K562 (cell line): ENCODE measurements at regions not wholly inside any gene's neighbourhood (a gene's known extent, or its start where the extent isn't known, plus 50 kb on each side); places are given as distances from the start of the nearest gene placed in this dataset.

Experiments used
- CBFB ChIP-seq: sonication (generic); formaldehyde crosslinking; IDR thresholded peaks from 2 replicates; pipeline ENCODE4 v1.4.0; 2020; ENCODE audit warnings: mild to moderate bottlenecking, missing genetic modification reagents
- DPF2 ChIP-seq: fragments of 450-650 bp; IDR thresholded peaks from 2 replicates; pipeline ENCODE4 v1.6.1; 2016
- EZH2 ChIP-seq: IDR thresholded peaks from 2 replicates; pipeline ENCODE4 v1.6.1; 2012; ENCODE audit warnings: low read depth, mild to moderate bottlenecking, inconsistent platforms, low read length, borderline replicate concordance
- GATA2 ChIP-seq: sonication (generic); formaldehyde crosslinking; IDR thresholded peaks from 2 replicates; pipeline ENCODE4 v1.4.0; 2020; ENCODE audit warnings: mild to moderate bottlenecking, missing genetic modification reagents
- MAFF ChIP-seq: IDR thresholded peaks from 2 replicates; pipeline ENCODE4 v1.6.1; 2012; ENCODE audit warnings: low read length, improper control_type of control experiment
- MAFK ChIP-seq: IDR thresholded peaks from 2 replicates; pipeline ENCODE4 v1.6.1; 2011; ENCODE audit warnings: low read length, improper control_type of control experiment
- NFIX ChIP-seq: fragments of 250-450 bp; sonication (Bioruptor Pico); IDR thresholded peaks from 2 replicates; pipeline ENCODE4 v1.4.0; 2020; ENCODE audit warnings: low read depth, mild to moderate bottlenecking, moderate library complexity
- RNF2 ChIP-seq: sonication (generic); IDR thresholded peaks from 2 replicates; pipeline ENCODE4 v1.6.1; 2016
- SAFB ChIP-seq: fragments of 200-400 bp; formaldehyde crosslinking; IDR thresholded peaks from 2 replicates; pipeline ENCODE4 v1.6.1; 2017; ENCODE audit warnings: low read depth, low read length, borderline replicate concordance
- ZNF354B ChIP-seq: fragments of 250-450 bp; sonication (Bioruptor Pico); IDR thresholded peaks from 2 replicates; pipeline ENCODE4 v1.4.0; 2020
- TF ChIP-seq, protein P1 (sequence below), 2 experiments: IDR thresholded peaks; 2 replicates each; pipeline ENCODE4 v1.6.1; 2012; ENCODE audit warnings: improper control_type of control experiment in 2 of 2, low read depth in 2 of 2, low read length in 2 of 2, borderline replicate concordance in 1 of 2
- TF ChIP-seq, protein P2 (sequence below): sonication (generic); formaldehyde crosslinking; IDR thresholded peaks from 2 replicates; pipeline ENCODE4 v1.8.0; 2022; ENCODE audit warnings: mild to moderate bottlenecking, missing genetic modification reagents, borderline replicate concordance
- TF ChIP-seq, protein P3 (sequence below): fragments of 250-450 bp; sonication (Bioruptor Pico); IDR thresholded peaks from 2 replicates; pipeline ENCODE4 v1.8.0; 2021; ENCODE audit warnings: moderate library complexity, mild to moderate bottlenecking, inconsistent platforms

DNA sequence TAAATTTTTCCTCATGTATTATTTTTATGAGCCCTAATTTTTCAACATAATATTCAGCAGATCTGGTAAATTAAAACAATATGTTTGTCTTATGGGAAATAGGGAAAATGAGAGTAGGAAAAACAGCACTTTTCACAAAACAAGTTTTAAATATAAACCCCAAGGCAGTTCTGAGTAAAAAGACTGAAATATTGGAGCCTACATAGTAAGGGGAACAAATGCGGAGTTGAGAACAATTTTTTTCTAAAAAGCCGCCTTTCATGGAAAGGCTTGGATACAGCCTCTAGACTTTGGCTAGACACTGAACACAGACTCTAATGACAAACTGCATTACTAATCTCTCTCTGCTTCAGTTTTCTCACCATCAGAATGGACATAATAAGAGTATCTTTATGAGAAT is 174.1 kb downstream of the NOL4 start:
- no peak for TF ChIP-seq MAFK
- no peak for TF ChIP-seq SAFB
- TF ChIP-seq, protein P1, sequence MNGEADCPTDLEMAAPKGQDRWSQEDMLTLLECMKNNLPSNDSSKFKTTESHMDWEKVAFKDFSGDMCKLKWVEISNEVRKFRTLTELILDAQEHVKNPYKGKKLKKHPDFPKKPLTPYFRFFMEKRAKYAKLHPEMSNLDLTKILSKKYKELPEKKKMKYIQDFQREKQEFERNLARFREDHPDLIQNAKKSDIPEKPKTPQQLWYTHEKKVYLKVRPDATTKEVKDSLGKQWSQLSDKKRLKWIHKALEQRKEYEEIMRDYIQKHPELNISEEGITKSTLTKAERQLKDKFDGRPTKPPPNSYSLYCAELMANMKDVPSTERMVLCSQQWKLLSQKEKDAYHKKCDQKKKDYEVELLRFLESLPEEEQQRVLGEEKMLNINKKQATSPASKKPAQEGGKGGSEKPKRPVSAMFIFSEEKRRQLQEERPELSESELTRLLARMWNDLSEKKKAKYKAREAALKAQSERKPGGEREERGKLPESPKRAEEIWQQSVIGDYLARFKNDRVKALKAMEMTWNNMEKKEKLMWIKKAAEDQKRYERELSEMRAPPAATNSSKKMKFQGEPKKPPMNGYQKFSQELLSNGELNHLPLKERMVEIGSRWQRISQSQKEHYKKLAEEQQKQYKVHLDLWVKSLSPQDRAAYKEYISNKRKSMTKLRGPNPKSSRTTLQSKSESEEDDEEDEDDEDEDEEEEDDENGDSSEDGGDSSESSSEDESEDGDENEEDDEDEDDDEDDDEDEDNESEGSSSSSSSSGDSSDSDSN (IDR thresholded peaks at IDR 0.05; ENCODE audit: borderline replicate concordance in 1 of 2, low read depth in 2 of 2, low read length in 2 of 2) = no peak
- no peak for TF ChIP-seq NFIX (CRISPR knock-in tag)
- TF ChIP-seq, protein P2, sequence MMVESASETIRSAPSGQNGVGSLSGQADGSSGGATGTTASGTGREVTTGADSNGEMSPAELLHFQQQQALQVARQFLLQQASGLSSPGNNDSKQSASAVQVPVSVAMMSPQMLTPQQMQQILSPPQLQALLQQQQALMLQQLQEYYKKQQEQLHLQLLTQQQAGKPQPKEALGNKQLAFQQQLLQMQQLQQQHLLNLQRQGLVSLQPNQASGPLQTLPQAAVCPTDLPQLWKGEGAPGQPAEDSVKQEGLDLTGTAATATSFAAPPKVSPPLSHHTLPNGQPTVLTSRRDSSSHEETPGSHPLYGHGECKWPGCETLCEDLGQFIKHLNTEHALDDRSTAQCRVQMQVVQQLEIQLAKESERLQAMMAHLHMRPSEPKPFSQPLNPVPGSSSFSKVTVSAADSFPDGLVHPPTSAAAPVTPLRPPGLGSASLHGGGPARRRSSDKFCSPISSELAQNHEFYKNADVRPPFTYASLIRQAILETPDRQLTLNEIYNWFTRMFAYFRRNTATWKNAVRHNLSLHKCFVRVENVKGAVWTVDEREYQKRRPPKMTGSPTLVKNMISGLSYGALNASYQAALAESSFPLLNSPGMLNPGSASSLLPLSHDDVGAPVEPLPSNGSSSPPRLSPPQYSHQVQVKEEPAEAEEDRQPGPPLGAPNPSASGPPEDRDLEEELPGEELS (CRISPR knock-in tag) = no peak
- no peak for TF ChIP-seq CBFB (CRISPR knock-in tag)
- no peak for TF ChIP-seq DPF2
- no peak for TF ChIP-seq EZH2
- no peak for TF ChIP-seq ZNF354B (CRISPR knock-in tag)
- TF ChIP-seq GATA2 (CRISPR knock-in tag) = no peak
- TF ChIP-seq, protein P3, sequence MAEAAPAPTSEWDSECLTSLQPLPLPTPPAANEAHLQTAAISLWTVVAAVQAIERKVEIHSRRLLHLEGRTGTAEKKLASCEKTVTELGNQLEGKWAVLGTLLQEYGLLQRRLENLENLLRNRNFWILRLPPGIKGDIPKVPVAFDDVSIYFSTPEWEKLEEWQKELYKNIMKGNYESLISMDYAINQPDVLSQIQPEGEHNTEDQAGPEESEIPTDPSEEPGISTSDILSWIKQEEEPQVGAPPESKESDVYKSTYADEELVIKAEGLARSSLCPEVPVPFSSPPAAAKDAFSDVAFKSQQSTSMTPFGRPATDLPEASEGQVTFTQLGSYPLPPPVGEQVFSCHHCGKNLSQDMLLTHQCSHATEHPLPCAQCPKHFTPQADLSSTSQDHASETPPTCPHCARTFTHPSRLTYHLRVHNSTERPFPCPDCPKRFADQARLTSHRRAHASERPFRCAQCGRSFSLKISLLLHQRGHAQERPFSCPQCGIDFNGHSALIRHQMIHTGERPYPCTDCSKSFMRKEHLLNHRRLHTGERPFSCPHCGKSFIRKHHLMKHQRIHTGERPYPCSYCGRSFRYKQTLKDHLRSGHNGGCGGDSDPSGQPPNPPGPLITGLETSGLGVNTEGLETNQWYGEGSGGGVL (CRISPR knock-in tag) = no peak
- TF ChIP-seq RNF2 = no peak
- no peak for TF ChIP-seq MAFF
